PC-9 (cell line): ENCODE measurements at regions not wholly inside any gene's neighbourhood (a gene's known extent, or its start where the extent isn't known, plus 50 kb on each side); places are given as distances from the start of the nearest gene placed in this dataset.

Experiments used
- BruUV-seq: library from RNA; stranded (reverse); fragments of 400-500 nt; replicated peaks from 2 replicates; lab custom pipeline; 2021; lab: Mats Ljungman, UMichigan
- CTCF ChIA-PET: fragments of 300-600 bp; sonication (Branson Sonifier 250); formaldehyde crosslinking; loops from one replicate; lab custom pipeline; 2022; ENCODE audit warnings: antibody characterized with exemption; lab: Charles Lee
- POLR2A ChIA-PET: fragments of 300-600 bp; sonication (Branson Sonifier 250); formaldehyde crosslinking; loops from one replicate; lab custom pipeline; 2022; ENCODE audit warnings: antibody characterized with exemption; ENCODE audit not compliant: unreplicated experiment; lab: Charles Lee
- DNase-seq, 2 experiments: peaks; one replicate each; pipeline versions ENCODE4 v3.0.0 to v3.0.0-alpha.2; 2015 to 2022; ENCODE audit warnings: mixed read lengths in 1 of 2
- H2AFZ ChIP-seq: fragments of 200-600 bp; sonication (generic); 2 replicates; pipeline ENCODE4 v1.8.1; 2017; ENCODE audit warnings: antibody characterized with exemption
- H3F3A ChIP-seq: fragments of 200-600 bp; sonication (generic); 2 replicates; pipeline ENCODE4 v1.8.1; 2017; ENCODE audit warnings: antibody characterized with exemption, mild to moderate bottlenecking, low read depth; ENCODE audit not compliant: insufficient read depth
- H3K27ac ChIP-seq: fragments of 200-600 bp; sonication (generic); 2 replicates; pipeline ENCODE4 v1.6.1; 2016; ENCODE audit warnings: mixed run types
- H3K27me3 ChIP-seq: fragments of 200-600 bp; sonication (generic); 2 replicates; pipeline ENCODE4 v1.6.1; 2016; ENCODE audit warnings: low read depth, mixed run types; ENCODE audit not compliant: insufficient read depth
- H3K36me3 ChIP-seq: fragments of 200-600 bp; sonication (generic); 2 replicates; pipeline ENCODE4 v1.6.1; 2016; ENCODE audit warnings: low read depth, mixed run types
- H3K4me1 ChIP-seq: fragments of 200-600 bp; sonication (generic); replicated peaks from 2 replicates; pipeline ENCODE4 v1.6.1; 2016; ENCODE audit warnings: mixed run types; ENCODE audit not compliant: insufficient read depth
- H3K4me2 ChIP-seq: fragments of 200-600 bp; sonication (generic); 2 replicates; pipeline ENCODE4 v1.6.1; 2017; ENCODE audit warnings: mixed run types
- H3K4me3 ChIP-seq: fragments of 200-600 bp; sonication (generic); 2 replicates; pipeline ENCODE4 v1.6.1; 2016; ENCODE audit warnings: mixed run types
- H3K79me2 ChIP-seq: fragments of 200-600 bp; sonication (generic); 2 replicates; pipeline ENCODE4 v1.6.1; 2017; ENCODE audit warnings: low read depth, mixed run types
- H3K9me2 ChIP-seq: fragments of 200-600 bp; sonication (generic); 2 replicates; pipeline ENCODE4 v1.8.1; 2017; ENCODE audit warnings: mild to moderate bottlenecking; ENCODE audit not compliant: insufficient read depth
- H3K9me3 ChIP-seq: fragments of 200-600 bp; sonication (generic); 2 replicates; pipeline ENCODE4 v1.8.1; 2016; ENCODE audit warnings: low read depth; ENCODE audit not compliant: insufficient read depth
- H4K20me1 ChIP-seq: fragments of 200-600 bp; sonication (generic); 2 replicates; pipeline ENCODE4 v1.8.1; 2017; ENCODE audit not compliant: insufficient read depth
- CTCF ChIP-seq: fragments of 200-600 bp; sonication (generic); conservative IDR thresholded peaks from 2 replicates; pipeline ENCODE4 v1.6.1; 2017; ENCODE audit warnings: mixed run types, antibody characterized with exemption, mild to moderate bottlenecking, moderate library complexity
- EZH2 ChIP-seq: fragments of 200-600 bp; sonication (generic); IDR thresholded peaks from 2 replicates; pipeline ENCODE4 v1.8.0; 2017; ENCODE audit warnings: antibody characterized with exemption, low read depth
- intact Hi-C: fragments of 100-400 bp; cut with micrococcal nuclease; formaldehyde crosslinking; loops from one replicate; pipeline ENCODE4 v1.10.0; 2022; ENCODE audit not compliant: unreplicated experiment

GRCh38 chrX:52271206-52271605 lies 86.5 kb downstream of the MAGED4 start:
- Histone ChIP-seq H3K9me3 (no peaks in the 10 kb centered on the region), H3K36me3 (no peaks in the 10 kb centered on the region), H3K4me1 (no peaks in the 10 kb centered on the region), H3F3A (no peaks in the 10 kb centered on the region), H3K4me3 (no peak overlapping the region), H3K79me2 (no peaks in the 10 kb centered on the region), H3K4me2 (no peak overlapping the region), H2AFZ (no peak overlapping the region), H3K27ac (no peak overlapping the region), H4K20me1 (no peaks in the 10 kb centered on the region), H3K9me2 (no peaks in the 10 kb centered on the region), H3K27me3 (no peaks in the 10 kb centered on the region)
- no TSS peak for BruUV-seq
- no peak for DNase-seq
- POLR2A ChIA-PET: no interaction called here
- TF ChIP-seq CTCF (no peak), EZH2 (no peak)
- intact Hi-C loops: no loop called here
- CTCF ChIA-PET: no interaction called here

GRCh38 chrX:52277666-52278065 lies 91.2 kb upstream of the XAGE2 start:
- no peak overlapping the region for H3K4me3 ChIP-seq
- H2AFZ ChIP-seq: no peak overlapping the region
- TF ChIP-seq EZH2 (no peak), CTCF (no peak)
- H4K20me1 ChIP-seq: no peaks in the 10 kb centered on the region
- intact Hi-C loops: no loop called here
- H3K36me3 ChIP-seq: no peaks in the 10 kb centered on the region
- no peaks in the 10 kb centered on the region for H3K27me3 ChIP-seq
- no peaks in the 10 kb centered on the region for H3K9me3 ChIP-seq
- ChIA-PET CTCF (no interaction called here), POLR2A (no interaction called here)
- H3K27ac ChIP-seq: no peak overlapping the region
- no TSS peak for BruUV-seq
- H3K4me1 ChIP-seq: no peaks in the 10 kb centered on the region
- no peaks in the 10 kb centered on the region for H3K9me2 ChIP-seq
- DNase-seq: no peak
- H3F3A ChIP-seq: no peaks in the 10 kb centered on the region
- no peaks in the 10 kb centered on the region for H3K79me2 ChIP-seq
- no peak overlapping the region for H3K4me2 ChIP-seq

GRCh38 chrX:52280812-52281211 lies 88.0 kb upstream of the XAGE2 start:
- TF ChIP-seq EZH2 (no peak), CTCF (no peak)
- ChIA-PET CTCF (no interaction called here), POLR2A (no interaction called here)
- Histone ChIP-seq H3K36me3 (no peaks in the 10 kb centered on the region), H3K4me2 (no peak overlapping the region), H3F3A (no peaks in the 10 kb centered on the region), H3K9me2 (no peaks in the 10 kb centered on the region), H2AFZ (no peak overlapping the region), H3K4me1 (no peaks in the 10 kb centered on the region), H4K20me1 (no peaks in the 10 kb centered on the region), H3K27ac (no peak overlapping the region), H3K4me3 (no peak overlapping the region), H3K27me3 (no peaks in the 10 kb centered on the region), H3K9me3 (no peaks in the 10 kb centered on the region), H3K79me2 (no peaks in the 10 kb centered on the region)
- DNase-seq: no peak
- BruUV-seq: no TSS peak
- intact Hi-C loops: no loop called here
